LNCaP clone FGC (cell line): ENCODE measurements at regions not wholly inside any gene's neighbourhood (a gene's known extent, or its start where the extent isn't known, plus 50 kb on each side); places are given as distances from the start of the nearest gene placed in this dataset.

Source experiments
- DNase-seq: peaks from one replicate; pipeline ENCODE4 v3.0.0-alpha.2; 2011; ENCODE audit warnings: low read depth
- H3K4me3 ChIP-seq: 2 replicates; pipeline ENCODE4 v1.5.1; 2011; ENCODE audit warnings: mild to moderate bottlenecking, low read depth, low read length, control low read depth
- TF ChIP-seq, protein P1 (sequence below): IDR thresholded peaks from 2 replicates; pipeline ENCODE4 v1.5.1; 2012; ENCODE audit warnings: mild to moderate bottlenecking; ENCODE audit not compliant: control insufficient read depth, insufficient read depth; ENCODE audit errors: extremely low read depth

DNA sequence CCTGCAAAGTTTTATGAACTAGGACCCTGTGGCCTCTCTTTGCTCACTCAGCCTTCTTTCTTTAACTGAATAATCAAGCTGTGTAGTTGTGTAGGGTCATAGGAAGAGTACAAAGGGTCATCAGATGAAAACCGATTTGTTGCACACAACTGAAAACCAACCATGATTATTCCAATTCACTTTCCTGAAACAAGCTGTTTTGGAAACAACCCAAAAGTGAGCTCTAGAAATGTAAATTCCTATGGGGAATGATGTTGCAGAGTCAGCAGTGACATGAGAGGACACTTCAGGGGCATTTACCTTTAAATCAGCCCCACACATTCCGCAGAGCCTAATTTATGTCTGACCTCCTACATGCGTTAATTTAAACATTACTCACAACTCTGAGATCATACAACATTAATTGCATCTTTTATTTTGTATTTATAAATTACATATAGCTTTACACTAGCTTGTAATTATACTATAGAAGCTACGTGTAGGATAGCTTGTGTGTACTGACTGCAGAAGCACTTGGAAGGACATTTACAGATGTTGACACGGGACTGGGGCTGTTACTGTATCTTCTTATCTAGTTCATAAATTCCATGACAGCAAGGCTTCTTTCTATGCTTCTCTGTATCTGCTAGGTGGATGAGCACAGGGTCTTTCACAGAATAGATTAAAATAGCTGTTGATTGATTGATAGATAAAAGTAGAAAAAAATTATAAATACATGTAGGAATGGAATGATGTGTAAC lies 139.9 kb upstream of the AKR1E2 start:
- no peak for DNase-seq
- H3K4me3 ChIP-seq, result no peak overlapping the region
- TF ChIP-seq, protein P1, sequence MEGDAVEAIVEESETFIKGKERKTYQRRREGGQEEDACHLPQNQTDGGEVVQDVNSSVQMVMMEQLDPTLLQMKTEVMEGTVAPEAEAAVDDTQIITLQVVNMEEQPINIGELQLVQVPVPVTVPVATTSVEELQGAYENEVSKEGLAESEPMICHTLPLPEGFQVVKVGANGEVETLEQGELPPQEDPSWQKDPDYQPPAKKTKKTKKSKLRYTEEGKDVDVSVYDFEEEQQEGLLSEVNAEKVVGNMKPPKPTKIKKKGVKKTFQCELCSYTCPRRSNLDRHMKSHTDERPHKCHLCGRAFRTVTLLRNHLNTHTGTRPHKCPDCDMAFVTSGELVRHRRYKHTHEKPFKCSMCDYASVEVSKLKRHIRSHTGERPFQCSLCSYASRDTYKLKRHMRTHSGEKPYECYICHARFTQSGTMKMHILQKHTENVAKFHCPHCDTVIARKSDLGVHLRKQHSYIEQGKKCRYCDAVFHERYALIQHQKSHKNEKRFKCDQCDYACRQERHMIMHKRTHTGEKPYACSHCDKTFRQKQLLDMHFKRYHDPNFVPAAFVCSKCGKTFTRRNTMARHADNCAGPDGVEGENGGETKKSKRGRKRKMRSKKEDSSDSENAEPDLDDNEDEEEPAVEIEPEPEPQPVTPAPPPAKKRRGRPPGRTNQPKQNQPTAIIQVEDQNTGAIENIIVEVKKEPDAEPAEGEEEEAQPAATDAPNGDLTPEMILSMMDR, result no peak

DNA sequence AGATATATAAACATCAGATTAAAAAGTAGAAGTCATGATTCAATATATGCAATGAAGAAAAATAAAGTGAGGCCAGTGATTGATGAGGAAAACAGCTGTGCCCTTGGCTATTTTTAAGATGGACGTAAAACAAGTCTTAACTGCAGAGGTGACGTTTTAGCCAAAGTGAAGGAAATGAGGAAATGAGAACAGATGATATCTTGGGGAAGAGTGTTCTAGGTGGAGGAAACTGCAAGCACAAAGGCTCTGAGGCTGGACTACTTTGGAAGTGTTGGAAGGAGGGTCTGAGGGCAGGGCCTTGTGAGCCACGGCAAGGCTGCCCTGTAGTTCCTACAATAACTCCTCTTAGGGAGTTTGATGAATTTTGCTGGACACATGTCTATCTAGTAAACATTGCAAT lies 140.5 kb upstream of the AKR1E2 start:
- no peak for DNase-seq
- H3K4me3 ChIP-seq, result no peak overlapping the region
- TF ChIP-seq, protein P1, result no peak

DNA sequence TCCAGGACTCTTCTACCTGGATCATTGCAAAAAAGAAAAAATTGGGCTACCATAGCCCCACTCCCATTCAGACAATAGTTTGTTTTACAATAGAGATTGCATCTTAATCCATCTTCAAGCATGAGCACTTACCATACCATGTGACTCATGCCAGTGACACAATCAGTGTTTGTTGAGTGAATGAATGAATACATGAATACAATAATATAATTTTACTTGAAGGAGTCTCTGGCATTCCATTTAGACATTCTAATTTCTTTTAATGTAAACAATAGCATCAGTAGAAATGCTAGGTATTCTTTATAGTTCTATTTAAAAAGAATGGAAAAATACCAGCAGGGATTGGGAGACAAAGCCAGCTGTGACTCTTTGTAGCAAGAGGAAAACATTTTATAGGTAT lies 141.6 kb upstream of the AKR1E2 start:
- TF ChIP-seq, protein P1, result no peak
- DNase-seq, result no peak
- H3K4me3 ChIP-seq, result no peak overlapping the region

DNA sequence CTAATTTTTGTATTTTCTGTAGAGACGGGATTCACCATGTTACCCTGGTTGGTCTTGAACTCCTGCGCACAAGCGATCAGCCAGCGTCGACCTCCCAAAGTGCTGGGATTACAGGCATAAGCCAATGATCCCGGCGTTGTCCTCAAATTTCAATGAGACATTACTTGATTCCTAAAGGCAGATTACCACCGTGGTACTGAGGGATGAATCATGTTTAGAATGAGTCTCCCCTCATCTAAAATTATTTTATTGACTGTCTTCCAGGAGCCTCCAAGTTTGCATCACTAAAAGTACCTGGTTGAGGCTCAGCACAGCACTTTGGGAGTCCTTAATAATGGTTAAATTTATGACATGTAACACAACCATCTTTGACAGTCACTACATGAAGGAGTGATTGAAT lies 142.2 kb upstream of the AKR1E2 start:
- no peak for DNase-seq
- TF ChIP-seq, protein P1, result no peak
- H3K4me3 ChIP-seq, result no peak overlapping the region

DNA sequence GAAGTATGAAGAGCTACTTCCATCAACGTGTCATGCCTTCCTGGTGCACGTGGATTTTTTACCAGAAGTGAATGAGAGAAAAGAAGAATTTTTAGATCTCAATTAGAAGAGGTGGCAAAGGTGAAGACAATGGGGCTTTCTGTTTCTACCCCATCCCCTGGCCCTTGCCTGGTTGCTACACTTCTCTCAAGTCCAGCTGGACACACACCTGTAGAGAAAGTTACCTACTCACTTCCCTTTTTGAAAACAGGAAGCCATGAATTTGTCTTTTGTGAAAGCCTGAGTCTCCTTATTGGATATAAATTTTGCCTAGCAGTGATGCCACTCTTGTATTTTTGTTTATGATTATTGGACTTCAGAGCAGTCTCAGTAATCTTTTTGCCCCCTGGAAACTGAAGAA lies 142.9 kb upstream of the AKR1E2 start:
- no peak for DNase-seq
- H3K4me3 ChIP-seq, result no peak overlapping the region
- TF ChIP-seq, protein P1, result no peak

DNA sequence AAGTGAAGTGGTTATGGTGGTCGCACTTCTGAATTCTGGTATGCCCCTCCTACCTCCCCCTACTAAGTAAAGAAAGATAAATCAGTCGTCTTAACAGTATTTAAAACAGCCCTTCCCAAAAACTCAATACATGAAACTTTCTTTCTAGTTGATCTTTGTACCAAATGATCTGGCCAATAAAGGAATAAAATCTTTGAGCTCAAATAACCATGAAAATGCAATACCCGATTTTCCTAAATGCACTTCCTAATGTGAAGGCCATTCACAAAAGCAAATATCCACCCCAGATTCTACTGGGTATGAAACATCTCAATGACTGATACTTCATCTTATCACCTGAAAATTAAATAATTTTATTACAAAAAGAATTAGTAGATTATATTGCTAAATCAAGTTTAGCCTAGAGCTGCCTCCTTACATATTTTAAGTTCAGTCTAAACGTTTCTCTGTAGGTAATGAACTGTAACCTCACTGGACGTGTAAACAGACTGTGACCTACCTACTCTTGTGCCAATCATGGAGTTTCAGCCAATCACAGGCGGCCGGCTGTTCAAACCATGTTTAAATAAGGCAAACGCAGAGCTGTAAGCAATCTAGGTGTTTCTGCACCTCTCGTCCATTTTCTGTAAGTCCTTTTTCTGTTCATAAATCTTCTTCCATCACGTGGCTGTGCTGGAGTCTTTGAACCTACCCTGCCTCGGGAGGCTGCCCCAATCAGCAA lies 146.9 kb upstream of the AKR1E2 start:
- H3K4me3 ChIP-seq, result no peak overlapping the region
- DNase-seq, result no peak
- TF ChIP-seq, protein P1, result no peak
